GM21528 (cell line): ENCODE measurements at regions not wholly inside any gene's neighbourhood (a gene's known extent, or its start where the extent isn't known, plus 50 kb on each side); places are given as distances from the start of the nearest gene placed in this dataset.
"Not testable (repeated sequence)": the region's sequence is repeated elsewhere in the genome, so short reads cannot be mapped to it uniquely, and the experiment has no call there.

ENCODE experiments used
- ATAC-seq: cut with Tn5 transposase; IDR thresholded peaks from one replicate; pipeline ENCODE4 v1.9.1; 2021; ENCODE audit warnings: mild to moderate bottlenecking, moderate library complexity; ENCODE audit not compliant: unreplicated experiment, low FRiP score

DNA sequence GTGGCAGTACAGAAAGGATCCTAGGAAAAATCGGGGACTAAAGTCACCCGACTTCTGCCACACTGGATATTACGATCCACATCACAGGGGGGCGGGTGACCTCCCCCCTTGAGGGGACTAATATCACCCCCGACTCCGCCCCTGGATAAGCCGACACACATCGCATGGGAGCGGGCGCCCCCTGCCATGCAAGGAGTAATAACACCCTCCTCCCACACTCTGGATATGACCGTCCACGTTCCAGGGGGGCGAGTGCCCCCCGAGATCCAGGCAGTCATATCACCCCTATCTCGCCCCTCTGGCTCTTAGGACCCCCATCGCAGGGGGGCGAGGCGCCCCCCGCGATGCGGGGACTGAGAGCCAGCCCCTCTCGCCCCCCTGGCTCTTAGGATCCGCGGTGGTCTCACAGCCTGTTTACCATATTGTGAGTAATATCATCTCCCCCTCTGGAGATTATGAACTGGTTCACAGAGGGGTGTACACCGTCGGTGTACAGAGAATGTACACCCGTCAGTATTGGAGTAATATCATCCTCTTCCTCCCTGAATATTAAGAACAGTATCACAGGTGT is 423.0 kb downstream of the DIRAS2 start:
- no peak for ATAC-seq

DNA sequence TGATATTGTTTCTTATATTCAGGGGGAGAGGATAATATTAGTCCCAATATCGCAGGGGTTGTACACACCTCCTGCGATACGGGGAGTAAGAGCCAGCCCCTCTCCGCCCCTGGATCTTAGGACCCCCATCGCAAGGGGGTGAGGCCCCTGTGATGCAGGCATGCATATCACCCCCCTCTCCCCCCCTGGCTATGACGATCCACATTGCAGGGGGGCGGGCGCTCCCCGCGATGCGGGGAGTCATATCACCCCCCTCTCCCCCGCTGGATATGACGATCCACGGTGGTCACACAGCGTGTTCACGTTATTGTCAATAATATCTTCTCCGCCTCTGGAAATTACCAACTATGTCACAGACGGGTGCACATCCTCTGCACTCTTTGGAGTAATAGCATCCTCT is 420.7 kb downstream of the DIRAS2 start:
- ATAC-seq: not testable (repeated sequence)

DNA sequence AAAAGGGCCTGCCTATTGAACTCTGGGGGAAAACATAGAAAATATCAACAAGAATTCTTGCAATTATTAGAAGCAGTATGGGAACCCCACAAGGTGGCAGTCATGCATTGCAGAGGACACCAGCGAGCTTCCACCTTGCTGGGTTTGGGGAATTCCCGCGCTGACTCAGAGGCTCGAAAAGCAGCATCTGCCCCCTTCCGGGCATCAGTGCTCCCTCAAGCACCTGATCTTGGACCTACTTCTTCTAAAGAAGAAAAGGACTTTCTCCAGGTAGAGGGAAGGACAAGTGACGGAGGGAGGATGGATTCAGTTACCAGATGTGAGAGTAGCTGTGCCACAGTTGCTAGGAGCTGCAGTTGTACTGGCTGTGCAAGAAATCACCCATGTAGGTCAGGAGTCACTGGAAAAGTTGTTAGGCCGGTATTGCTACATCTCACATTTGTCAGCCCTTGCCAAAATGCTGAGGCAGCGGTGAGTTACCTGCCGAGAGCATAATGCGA is 415.7 kb downstream of the DIRAS2 start:
- ATAC-seq: not testable (repeated sequence)

DNA sequence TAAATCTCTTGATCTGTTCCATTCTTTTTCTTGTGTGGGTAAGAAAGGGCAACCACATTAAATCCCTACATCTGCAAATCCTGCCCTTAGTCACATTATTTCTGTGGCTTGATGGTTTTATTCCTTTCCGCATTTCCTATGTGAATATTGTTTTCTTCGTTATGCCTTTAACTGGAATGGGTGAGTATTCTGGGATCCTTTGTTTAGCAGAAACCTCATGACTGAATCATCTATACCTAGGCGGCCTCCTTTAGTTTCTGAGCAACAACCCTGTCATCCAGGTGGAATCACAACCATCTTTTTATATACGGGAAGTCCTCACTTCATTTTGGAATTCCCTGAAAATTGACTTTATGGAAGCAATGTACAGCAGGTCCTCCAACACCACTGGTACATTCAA is 409.5 kb downstream of the DIRAS2 start:
- ATAC-seq: not testable (repeated sequence)

DNA sequence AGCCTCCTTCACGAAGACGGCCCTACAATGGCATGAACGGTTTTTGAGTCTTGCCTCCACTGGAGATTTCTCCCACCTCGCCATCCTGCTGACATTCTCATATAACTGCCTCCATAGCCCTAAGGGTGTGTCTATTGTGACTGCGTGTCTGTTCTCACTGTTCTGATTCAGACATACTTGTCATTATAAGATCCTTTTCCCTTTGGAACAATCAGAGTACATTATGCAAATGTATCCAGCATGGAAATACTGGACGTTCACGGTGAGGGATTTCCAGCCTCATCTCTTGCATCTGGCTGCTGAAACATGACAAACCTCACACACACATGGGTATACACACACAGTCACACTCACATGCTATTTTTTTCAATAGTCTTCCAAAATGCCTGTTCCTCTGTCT is 402.1 kb downstream of the DIRAS2 start:
- no peak for ATAC-seq

DNA sequence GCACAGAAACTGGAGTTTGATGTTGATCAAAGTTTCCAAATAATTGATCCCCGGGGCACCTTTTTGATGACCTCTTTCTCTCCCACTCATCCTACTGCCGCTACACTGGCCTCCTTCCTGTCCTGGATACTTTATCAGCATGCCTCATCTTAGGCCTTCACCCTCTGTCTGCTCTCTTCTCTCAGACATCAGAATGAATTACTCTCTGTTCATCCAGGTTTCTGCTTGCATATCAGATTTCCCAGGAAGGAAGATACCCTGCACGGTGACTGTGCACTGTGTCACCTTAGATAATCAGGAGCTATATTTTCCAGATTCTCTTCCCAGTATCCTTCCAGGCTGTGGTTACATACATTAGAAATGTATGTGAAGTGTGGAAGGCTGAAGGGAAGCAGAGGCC is 397.0 kb downstream of the DIRAS2 start:
- ATAC-seq: no peak

DNA sequence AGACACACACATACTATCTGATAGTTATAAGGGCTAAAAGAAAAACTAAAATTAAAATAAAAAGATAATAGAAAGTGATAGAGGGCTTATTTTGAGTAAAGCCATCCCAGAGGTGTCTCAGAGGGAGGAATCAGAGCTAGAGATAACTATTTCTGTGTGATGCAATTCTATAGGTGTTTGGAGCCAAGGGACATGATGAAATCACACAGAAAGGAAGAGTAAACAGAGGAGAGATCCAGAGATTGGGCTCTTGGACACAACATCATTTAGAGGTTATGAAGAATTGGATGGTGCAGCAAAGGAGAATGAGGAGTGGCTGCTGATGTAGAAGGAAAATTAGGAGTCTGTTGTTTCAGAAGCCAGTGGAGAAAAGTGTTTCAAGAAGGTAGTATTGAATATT is 393.5 kb downstream of the DIRAS2 start:
- no peak for ATAC-seq

DNA sequence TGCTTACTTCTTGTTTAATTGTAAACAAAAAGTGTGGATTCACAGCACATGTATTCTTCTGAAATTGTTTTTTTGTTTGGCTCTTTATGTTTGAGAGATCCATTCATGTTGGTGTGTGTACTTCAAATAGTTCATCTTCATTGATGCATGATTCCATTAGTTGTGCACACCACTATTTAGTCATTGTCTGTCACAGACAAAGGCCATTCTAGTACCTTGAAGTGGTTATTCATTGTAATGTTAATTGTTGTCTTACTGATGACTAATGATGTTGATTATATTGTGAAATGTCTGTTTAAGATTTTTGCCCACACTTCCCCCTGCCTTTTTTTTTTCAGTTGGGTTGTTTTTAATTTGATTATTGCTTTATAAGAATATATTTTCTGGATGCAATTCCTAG is 391.3 kb downstream of the DIRAS2 start:
- ATAC-seq: no peak

DNA sequence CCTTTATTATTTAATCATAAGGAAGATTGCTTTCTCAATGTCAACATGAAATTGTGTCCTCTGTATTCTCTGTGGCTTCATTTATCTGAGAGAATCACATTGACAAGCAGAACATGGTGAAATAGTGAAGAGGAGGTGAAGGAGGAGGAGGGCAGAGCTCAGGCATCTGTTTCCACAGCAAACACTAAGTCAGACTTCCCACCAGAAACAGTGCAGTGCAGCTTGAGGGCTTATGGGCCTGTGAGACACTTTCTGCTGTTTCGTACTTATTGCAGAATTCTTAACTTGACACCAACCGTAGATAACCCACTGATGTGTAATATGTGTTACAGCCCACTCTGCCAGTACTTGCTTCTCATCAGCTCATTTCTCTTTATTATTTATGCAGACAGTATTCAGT is 386.3 kb downstream of the DIRAS2 start:
- no peak for ATAC-seq

DNA sequence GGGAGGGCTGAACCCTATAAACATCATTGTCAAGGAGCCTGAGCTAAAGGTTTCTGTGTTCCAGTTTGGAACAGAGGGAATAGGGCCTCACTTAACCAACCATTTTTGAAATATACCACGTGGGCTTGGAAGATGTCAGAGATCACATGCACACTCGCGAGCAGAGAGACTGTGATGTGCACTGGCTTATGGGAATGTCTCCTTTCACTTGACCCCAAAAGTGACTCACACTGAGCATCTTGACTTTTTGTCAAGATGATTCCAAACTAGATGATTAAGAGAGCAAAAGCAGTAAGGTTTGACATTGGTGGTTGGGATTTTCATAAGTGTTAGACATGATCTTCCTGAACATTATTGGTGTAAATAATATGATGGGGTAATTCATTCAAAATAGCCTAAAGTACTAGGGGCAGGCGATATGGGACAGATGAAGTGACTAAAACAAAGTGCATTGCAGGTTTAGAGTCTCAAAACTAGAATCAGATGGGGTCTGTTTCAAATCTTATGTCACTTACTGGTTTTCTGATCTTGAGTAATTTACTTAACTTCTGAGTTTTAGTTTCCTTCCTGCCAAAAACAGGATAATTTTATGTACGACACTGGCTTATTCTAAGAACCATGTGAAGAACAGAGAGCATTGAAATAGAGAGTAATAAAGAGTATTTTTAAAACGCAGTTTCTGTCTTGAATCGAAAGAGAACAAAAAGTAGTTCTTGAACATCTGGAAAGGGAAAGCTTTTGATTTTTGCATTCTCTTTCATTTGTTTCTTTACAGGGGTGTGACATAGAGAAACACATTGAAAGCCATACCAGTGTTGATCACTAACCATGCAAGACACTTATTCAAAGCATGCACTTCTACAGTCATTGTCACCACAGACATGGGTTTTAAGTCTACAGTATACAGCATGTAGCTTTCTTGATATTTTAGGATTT is 383.0 kb downstream of the DIRAS2 start:
- peak; percentile 64 for ATAC-seq

DNA sequence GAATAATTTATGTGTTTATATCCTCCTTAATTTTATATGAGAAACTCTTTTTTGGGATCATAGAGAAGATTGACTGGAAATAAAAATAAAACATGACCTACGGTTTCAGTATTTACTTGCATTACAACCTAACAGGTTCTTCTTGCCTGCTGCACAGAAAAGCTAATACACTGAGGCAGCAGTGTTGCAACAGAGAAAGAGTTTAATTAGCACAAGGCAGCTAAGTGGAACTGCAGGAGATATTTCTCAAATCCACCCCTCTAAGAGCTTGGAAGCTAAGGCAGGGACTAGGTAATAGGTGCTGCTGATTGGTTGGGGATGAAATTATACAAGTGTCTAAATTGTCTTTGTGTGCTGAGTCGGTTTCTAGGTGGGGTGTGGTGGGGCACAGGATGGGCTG is 380.9 kb downstream of the DIRAS2 start:
- ATAC-seq: no peak

DNA sequence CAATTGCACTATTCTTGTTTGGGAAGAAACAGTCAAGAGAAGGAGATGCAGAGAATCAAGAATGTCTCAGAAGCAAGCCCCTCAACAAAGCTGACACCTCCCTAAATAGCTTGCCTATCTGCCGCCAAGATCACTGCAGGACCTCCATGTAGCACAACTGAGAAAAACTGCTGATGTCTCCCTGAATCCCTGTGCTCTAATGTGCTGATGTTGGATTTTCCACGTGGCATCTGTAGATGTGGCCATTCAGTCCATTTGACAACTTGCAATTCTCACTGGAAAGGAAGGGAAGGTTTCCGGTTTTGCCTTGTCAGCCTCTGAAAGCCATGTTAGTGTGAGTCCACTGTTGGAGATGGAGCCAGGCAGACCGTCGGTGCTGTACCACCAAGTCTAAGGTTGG is 374.0 kb downstream of the DIRAS2 start:
- no peak for ATAC-seq

DNA sequence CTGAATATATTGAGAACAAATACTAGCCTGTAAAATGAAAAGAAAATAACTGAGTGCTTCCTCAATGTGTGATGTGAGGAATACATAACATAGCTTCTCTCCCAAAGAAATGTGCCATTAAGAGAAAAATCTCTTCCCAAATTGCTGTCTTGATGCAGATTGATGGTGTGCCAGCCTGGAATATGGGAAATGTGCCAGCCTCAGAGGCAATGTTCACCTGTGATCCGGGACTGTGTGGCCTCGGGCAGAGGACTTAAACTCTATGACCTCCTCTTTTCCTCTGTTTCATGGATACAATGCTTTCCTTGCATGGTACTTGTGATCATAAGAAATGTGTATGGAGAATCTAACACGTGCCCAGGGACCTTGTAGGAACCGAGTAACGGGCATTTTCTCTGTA is 370.9 kb downstream of the DIRAS2 start:
- ATAC-seq: no peak

DNA sequence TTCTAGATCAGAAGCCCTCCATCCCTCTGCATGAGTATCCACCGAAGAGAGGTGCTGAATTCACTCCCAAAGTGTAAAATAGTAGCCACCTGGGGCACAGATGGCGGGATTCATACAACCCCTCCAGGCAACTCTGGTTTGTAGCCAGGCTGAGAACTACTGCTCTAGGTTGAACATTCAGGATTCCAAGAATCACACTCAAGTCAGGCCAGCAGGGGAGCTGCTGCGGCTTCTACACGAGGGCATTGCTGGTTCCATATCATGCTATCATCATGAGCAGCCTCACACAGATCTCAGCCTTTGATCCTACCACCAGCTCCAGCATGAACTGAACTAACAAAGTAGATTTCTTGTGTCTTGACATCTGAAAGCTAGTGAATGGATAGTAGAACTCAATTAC is 367.9 kb downstream of the DIRAS2 start:
- ATAC-seq: no peak

DNA sequence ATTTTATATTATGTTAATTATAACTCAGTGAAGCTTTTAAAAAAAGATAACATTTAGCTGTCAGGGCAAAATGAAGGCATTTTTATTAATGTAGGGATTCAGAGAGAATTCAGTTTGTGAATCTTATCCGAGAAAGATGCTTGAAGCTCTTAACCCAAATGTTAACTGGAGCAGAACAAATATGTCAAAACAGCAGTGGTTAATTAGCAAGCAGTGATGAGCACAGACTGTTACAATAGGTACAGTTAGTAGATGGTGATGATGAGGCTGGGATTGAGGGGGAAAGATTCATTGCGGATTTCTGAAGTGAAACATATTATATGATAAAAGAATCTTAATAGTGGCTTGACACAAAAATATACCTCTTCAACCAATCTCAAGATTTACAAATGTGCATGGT is 356.7 kb downstream of the DIRAS2 start:
- ATAC-seq: no peak

DNA sequence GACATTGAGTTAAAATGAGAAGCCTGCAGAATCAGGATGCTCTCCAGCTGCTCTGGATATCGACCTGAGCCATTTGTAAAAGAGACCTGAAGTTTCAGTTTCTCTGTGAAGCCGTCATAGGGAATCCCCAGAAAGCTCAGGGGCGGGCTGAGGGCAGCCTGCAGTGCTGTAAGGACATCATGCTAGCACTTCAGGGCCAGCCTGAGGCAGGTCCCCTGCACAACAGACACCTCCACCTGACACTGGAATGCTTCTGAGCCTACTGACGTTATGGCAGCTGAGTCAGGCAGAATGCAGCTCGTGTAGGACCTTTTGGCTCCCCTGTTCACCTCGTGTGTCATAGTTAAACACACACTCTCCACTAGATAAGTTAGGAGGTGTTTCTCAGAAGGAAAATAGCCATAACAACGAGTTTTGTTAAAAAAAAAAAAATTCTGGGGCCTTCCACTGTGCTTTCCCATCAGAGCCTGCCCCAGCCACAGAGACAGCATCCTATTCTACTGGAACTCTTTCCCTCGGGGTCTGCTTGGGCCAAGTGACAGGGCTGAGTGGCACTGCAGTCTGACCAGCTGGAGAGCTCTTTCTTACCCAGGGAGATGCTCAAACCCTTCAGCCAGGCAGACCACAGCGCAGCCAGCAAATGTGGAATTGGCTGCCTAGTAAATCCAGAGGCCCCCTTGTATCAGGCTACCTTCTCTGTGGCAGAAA is 354.9 kb downstream of the DIRAS2 start:
- ATAC-seq: peak; percentile 92

DNA sequence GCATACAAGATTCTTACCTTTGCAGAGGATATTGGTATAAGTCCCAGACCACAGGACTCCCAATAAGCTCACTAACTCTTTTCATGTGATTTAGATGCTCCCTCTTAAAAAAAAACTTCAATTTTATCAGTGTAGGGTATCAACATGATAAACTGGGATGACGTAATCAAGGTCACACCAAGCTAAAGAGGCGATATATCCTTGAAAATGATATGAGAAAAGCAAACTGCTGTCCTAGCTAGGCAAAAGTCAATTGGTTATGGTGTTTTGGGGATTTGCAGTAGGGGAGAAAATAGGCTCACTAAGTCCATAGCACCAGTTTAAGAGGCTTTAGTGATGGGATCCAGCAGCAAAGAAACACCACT is 354.4 kb downstream of the DIRAS2 start:
- ATAC-seq: peak; percentile 16

DNA sequence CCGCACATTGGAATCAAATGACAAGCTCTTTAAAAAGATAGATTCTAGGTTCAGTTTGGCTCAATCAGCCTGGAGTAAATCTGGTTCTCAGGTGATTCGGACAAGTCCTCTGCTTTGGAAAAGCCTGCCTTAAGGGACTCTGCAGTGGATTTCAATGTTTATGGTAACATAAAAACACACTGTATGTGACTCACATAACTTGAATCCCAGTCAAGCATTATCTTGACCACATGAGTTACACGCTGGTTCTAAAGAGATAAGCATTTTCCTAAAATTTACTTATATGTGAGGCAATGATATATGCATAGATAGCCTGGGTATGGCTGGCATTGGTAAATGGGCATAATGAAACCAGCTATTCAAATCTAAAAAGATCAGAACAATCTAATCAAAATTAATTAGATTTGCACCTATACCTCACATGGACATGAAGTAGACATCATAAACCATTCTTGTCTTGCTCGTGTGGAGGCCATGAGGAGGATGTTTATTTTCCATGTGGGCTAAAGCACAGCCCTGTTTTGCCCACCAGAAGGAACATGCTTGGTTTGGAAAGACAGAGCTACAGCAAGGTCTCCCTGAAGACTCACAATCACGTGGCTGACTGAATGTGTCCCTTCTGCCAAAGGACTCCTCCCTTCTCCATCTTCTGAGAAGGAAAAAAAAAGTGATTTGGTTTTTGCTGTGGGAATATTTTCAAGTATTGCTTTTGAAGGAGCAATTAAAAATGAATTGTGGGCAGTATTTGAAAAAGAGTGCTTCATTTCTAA is 351.7 kb downstream of the DIRAS2 start:
- no peak for ATAC-seq

DNA sequence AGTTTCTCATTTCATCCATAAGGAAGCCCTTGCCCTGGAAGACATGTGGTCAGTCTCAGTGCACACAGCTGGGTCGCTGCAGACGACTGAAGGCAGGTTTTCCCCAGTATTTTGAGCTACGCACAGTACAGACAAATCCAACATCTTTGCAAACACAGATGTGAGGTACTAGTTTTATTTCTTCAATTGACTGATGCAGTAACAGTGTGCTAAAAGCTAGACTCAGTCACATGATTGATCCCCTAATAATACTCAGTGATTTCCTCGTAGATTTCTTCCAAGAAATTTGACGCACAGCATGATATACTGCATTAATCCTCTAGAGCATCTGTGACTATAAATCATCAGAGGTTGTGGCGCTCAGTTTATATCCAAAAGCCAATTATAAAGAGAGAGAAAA is 346.1 kb downstream of the DIRAS2 start:
- ATAC-seq: no peak

DNA sequence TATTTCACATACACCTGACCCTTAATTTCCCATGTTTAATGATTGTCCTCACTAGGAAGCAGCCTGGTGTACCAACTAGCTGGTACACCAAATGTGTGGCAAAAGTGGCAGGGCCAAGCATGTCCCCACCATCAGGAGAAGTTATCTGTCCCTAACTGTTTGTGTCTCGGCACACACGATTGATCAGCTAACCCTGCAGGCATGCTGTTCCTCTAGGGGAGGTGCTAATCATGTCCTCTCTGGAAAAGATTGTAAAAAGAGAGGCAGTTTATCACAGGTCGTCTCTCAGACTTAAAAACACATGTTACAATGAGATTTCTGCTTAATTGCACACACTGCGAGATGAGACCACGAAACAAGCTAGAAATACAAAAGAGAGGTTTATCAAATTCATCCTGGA is 342.7 kb downstream of the DIRAS2 start:
- ATAC-seq: no peak
